CD4-positive, CD25-positive, alpha-beta regulatory T cell (primary cell): ENCODE measurements at regions not wholly inside any gene's neighbourhood (a gene's known extent, or its start where the extent isn't known, plus 50 kb on each side); places are given as distances from the start of the nearest gene placed in this dataset.
"Not testable (repeated sequence)": the region's sequence is repeated elsewhere in the genome, so short reads cannot be mapped to it uniquely, and the experiment has no call there.

ENCODE experiments used
- ATAC-seq, 2 donors: fragments of 150-1000 bp; cut with Tn5 transposase; one replicate each; pipeline ENCODE4 v1.10.0; 2021; ENCODE audit warnings: low read depth in 2 of 2, moderate number of reproducible peaks in 2 of 2, moderate library complexity in 1 of 2
- DNase-seq, 3 donors: peaks; one replicate each; pipeline versions ENCODE4 v3.0.0 to v3.0.0-alpha.2; 2012 to 2022; ENCODE audit warnings: mixed read lengths in 1 of 3
- H3K27ac ChIP-seq: one replicate; pipeline ENCODE4 v1.7.0; 2013; ENCODE audit warnings: mild to moderate bottlenecking, low read length; ENCODE audit not compliant: insufficient read depth, poor library complexity, severe bottlenecking
- H3K27me3 ChIP-seq: one replicate; pipeline ENCODE4 v1.7.0; 2013; ENCODE audit warnings: low read length; ENCODE audit not compliant: control insufficient read depth, insufficient read depth
- H3K36me3 ChIP-seq: one replicate; pipeline ENCODE4 v1.7.0; 2013; ENCODE audit warnings: mild to moderate bottlenecking, low read length, moderate library complexity; ENCODE audit not compliant: control insufficient read depth, insufficient read depth
- H3K4me1 ChIP-seq: 2 replicates; pipeline ENCODE4 v1.7.0; 2013; ENCODE audit warnings: mild to moderate bottlenecking, low read length; ENCODE audit not compliant: insufficient read depth, control insufficient read depth, poor library complexity, severe bottlenecking
- H3K4me3 ChIP-seq: one replicate; pipeline ENCODE4 v1.7.0; 2013; ENCODE audit warnings: low read depth, mild to moderate bottlenecking, low read length, moderate library complexity
- H3K9me3 ChIP-seq, 2 experiments: 1 replicate in 1 of 2; 2 replicates in 1 of 2; pipeline ENCODE4 v1.7.0; 2013; ENCODE audit warnings: low read length in 2 of 2, mild to moderate bottlenecking in 1 of 2, moderate library complexity in 1 of 2; ENCODE audit not compliant: control insufficient read depth in 2 of 2
- H3K27ac Mint-ChIP-seq, 3 donors: one replicate each; pipeline ENCODE4 v1.8.0; 2020 to 2022; ENCODE audit warnings: mild to moderate bottlenecking in 3 of 3, mixed read lengths in 3 of 3, moderate library complexity in 2 of 3
- H3K27me3 Mint-ChIP-seq: one replicate; pipeline ENCODE4 v1.8.0; 2022; ENCODE audit warnings: mild to moderate bottlenecking, mixed read lengths
- H3K36me3 Mint-ChIP-seq: one replicate; pipeline ENCODE4 v1.8.0; 2020; ENCODE audit warnings: mixed read lengths
- H3K4me1 Mint-ChIP-seq, 4 donors: one replicate each; pipeline ENCODE4 v1.8.0; 2020 to 2022; ENCODE audit warnings: mixed read lengths in 4 of 4, mild to moderate bottlenecking in 1 of 4
- H3K4me3 Mint-ChIP-seq, 4 donors: one replicate each; pipeline ENCODE4 v1.8.0; 2020 to 2022; ENCODE audit warnings: mild to moderate bottlenecking in 4 of 4, mixed read lengths in 4 of 4, moderate library complexity in 3 of 4
- H3K9me3 Mint-ChIP-seq, 7 donors: one replicate each; pipeline ENCODE4 v1.8.0; 2020 to 2022; ENCODE audit warnings: mixed read lengths in 7 of 7, mild to moderate bottlenecking in 3 of 7, moderate library complexity in 2 of 7

DNA sequence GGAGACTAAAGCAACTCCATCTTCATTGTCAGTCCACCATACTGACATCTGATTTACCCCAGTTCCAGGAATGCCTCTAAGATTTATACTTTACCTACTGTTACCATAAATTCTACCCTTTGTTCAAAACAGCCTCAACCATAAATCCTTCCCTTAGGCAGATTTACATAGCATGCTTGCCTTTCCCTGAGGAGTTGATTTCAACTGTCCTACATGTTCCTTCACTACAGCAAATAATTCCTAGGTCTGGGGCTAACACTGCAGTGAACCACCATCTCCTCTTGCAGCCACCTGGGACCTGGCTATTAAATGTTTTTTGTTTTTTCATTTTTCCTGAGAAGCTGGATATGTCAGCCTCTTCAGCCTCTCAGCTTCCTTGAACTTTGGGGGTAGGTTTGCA, 166.9 kb upstream of the PDE4D start:
- no peaks in the 10 kb centered on the region for H3K36me3 Mint-ChIP-seq
- DNase-seq (no peak), ATAC-seq (no peak)
- H3K36me3 ChIP-seq: no peaks in the 10 kb centered on the region
- no peaks in the 10 kb centered on the region for H3K4me1 ChIP-seq
- H3K4me3 Mint-ChIP-seq: no peak overlapping the region
- no peaks in the 10 kb centered on the region for H3K27me3 ChIP-seq
- H3K4me3 ChIP-seq: no peak overlapping the region
- no peaks in the 10 kb centered on the region for H3K4me1 Mint-ChIP-seq
- no peak overlapping the region for H3K27ac ChIP-seq
- H3K9me3 Mint-ChIP-seq: peaks cover 0 to 15% (median 5%) of the 10 kb centered on the region in 7 donors
- no peaks in the 10 kb centered on the region for H3K27me3 Mint-ChIP-seq
- H3K27ac Mint-ChIP-seq: no peak overlapping the region
- H3K9me3 ChIP-seq: no peaks in the 10 kb centered on the region

DNA sequence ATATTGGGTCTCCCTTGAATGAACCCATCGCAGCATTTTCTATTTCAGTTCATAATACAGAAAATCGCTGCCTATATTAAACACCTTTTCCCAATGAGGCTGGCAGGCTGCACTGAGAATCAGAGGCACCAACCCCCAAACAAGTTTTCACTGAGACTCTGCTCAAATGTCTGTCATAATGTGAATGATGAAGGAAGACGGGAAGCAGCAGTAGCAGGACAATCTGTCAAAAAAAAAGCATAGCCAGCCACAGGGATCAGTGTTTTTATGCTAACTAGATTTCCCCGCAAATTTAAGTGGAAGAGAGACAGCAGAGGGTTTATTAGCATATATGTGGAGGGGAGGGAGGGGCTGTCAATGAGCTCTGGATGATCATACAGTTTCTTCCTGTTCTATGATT, 162.7 kb upstream of the PDE4D start:
- H3K27ac ChIP-seq: no peak overlapping the region
- no peaks in the 10 kb centered on the region for H3K27me3 ChIP-seq
- H3K4me3 Mint-ChIP-seq: no peak overlapping the region
- no peaks in the 10 kb centered on the region for H3K9me3 ChIP-seq
- no peaks in the 10 kb centered on the region for H3K36me3 Mint-ChIP-seq
- DNase-seq: no peak
- H3K4me1 Mint-ChIP-seq: no peaks in the 10 kb centered on the region
- no peaks in the 10 kb centered on the region for H3K36me3 ChIP-seq
- no peak overlapping the region for H3K27ac Mint-ChIP-seq
- peaks cover 0 to 24% (median 4%) of the 10 kb centered on the region in 7 donors for H3K9me3 Mint-ChIP-seq
- ATAC-seq: no peak
- no peaks in the 10 kb centered on the region for H3K4me1 ChIP-seq
- no peak overlapping the region for H3K4me3 ChIP-seq
- H3K27me3 Mint-ChIP-seq: no peaks in the 10 kb centered on the region

- Mint-ChIP-seq H3K4me1 (no peaks in the 10 kb centered on the region), H3K27me3 (no peaks in the 10 kb centered on the region), H3K9me3 (peaks cover 0 to 24% (median 5%) of the 10 kb centered on the region in 7 donors), H3K4me3 (no peak overlapping the region), H3K36me3 (no peaks in the 10 kb centered on the region), H3K27ac (no peak overlapping the region)
- H3K27me3 ChIP-seq: no peaks in the 10 kb centered on the region
- no peak overlapping the region for H3K27ac ChIP-seq
- DNase-seq (no peak), ATAC-seq (no peak)
- H3K4me3 ChIP-seq: no peak overlapping the region
- no peaks in the 10 kb centered on the region for H3K9me3 ChIP-seq
- H3K36me3 ChIP-seq: no peaks in the 10 kb centered on the region
- no peaks in the 10 kb centered on the region for H3K4me1 ChIP-seq
Measured at GRCh38 chr5:60055168-60055567, 161.6 kb upstream of the PDE4D start.

DNA sequence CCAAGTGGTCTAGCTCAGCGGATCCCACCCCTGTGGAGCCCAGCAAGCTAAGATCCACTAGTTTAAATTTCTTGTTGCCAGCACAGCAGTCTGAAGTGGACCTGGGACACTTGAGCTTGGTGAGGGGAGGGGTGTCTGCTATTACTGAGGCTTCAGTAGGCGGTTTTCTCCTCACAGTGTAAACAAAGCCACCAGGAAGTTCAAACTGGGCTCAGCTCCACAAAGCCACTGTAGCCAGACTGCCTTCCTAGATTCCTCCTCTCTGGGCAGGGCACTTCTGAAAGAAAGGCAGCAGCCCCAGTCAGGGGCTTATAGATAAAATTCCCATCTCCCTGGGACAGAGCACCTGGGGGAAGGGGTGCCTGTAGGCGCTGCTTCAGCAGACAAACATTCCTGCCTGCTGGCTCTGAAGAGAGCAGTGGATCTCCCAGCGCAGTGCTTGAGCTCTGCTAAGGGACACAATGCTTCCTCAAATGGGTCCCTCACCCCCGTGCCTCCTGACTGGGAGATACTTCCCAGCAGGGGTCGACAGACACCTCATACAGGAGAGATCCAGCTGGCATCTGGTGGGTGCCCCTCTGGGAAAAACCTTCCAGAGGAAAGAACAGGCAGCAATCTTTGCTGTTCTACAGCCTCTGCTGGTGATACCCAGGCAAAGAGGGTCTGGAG, 148.6 kb upstream of the PDE4D start:
- H3K27me3 ChIP-seq, H3K9me3 Mint-ChIP-seq, H3K36me3 Mint-ChIP-seq, H3K27ac ChIP-seq, ATAC-seq, H3K27ac Mint-ChIP-seq, H3K4me1 ChIP-seq, H3K36me3 ChIP-seq, H3K9me3 ChIP-seq, H3K27me3 Mint-ChIP-seq, H3K4me3 Mint-ChIP-seq, DNase-seq, H3K4me1 Mint-ChIP-seq, H3K4me3 ChIP-seq: not testable (repeated sequence)

DNA sequence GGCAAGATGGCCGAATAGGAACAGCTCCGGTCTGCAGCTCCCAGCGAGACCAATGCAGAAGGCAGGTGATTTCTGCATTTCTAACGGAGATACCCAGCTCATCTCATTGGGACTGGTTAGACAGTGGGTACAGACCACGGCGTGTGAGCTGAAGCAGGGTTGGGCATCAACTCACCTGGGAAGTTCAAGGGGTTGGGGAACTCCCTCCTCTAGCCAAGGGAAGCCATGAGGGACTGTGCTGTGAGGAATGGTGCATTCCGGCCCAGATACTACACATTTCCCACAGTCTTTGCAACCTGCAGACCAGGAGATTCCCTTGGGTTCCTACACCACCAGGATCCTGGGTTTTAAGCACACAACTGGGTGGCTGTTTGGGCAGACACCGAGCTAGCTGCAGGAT, 148.0 kb upstream of the PDE4D start:
- not testable (repeated sequence) for H3K36me3 ChIP-seq, H3K27ac Mint-ChIP-seq, ATAC-seq, H3K4me3 ChIP-seq, H3K9me3 Mint-ChIP-seq, H3K27ac ChIP-seq, DNase-seq, H3K27me3 Mint-ChIP-seq, H3K27me3 ChIP-seq, H3K9me3 ChIP-seq, H3K36me3 Mint-ChIP-seq, H3K4me1 Mint-ChIP-seq, H3K4me1 ChIP-seq, H3K4me3 Mint-ChIP-seq

DNA sequence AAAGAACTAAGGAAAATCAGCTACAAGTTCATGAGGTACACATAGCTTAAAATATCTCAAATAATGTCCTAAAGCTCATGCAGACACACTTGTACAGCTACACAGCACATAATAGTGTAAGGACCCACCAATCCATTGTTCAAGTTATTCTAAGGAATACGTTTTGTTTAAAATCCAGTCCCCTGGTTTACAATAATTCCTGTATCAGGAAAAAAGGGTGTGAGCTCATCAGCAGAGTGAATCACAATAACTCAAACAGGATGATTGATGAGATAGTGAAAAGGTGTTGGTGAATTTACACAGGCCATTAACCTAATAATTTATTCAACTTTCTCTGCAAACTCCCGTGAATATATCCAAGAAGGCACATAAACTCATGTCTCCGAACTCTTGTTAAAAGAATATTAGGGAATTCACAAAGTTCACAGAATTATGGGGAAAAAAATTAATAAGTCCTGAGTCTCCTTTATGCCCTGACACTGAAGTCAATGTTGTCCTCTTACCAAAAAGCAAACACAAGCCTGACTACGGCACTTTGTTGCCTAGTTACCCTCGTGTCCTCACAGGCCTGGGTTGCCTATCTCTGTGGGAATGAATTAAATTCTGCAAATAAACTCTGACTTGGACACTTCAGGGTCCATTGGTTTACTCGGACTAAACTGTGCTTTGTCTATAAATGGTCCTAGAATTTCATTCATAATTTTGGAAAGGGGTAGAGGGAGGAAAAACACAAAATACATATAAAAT, 142.8 kb upstream of the PDE4D start:
- Histone ChIP-seq H3K9me3 (no peaks in the 10 kb centered on the region), H3K4me1 (no peaks in the 10 kb centered on the region), H3K27me3 (no peaks in the 10 kb centered on the region), H3K4me3 (no peak overlapping the region), H3K36me3 (no peaks in the 10 kb centered on the region), H3K27ac (no peak overlapping the region)
- Mint-ChIP-seq H3K4me1 (no peaks in the 10 kb centered on the region), H3K36me3 (no peaks in the 10 kb centered on the region), H3K27ac (no peak overlapping the region), H3K27me3 (no peaks in the 10 kb centered on the region), H3K4me3 (no peak overlapping the region), H3K9me3 (peaks cover 0 to 7% (median 1%) of the 10 kb centered on the region in 7 donors)
- ATAC-seq (no peak), DNase-seq (no peak)

DNA sequence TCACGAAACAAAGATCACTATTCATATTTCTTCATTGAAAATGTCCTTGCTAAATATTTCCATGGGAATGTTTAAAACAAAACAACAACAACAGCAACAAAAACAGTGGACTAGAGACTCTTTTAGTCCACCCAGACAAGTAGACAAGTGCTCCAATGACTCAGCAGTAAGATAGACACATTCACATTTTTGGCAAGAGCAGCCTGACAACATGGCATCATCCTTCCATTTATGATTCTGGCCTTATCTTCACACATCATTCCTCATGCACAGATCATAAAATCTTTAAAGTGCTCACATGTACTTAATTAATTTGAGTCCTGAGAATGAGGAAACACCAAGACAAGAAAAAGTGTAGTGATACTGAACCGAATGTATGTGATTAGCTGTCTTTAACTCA, 132.6 kb upstream of the PDE4D start:
- Mint-ChIP-seq H3K9me3 (peaks cover 0 to 8% (median 0%) of the 10 kb centered on the region in 7 donors), H3K36me3 (no peaks in the 10 kb centered on the region), H3K4me3 (no peak overlapping the region), H3K27me3 (no peaks in the 10 kb centered on the region), H3K27ac (no peak overlapping the region), H3K4me1 (no peaks in the 10 kb centered on the region)
- Histone ChIP-seq H3K4me3 (no peak overlapping the region), H3K36me3 (no peaks in the 10 kb centered on the region), H3K9me3 (no peaks in the 10 kb centered on the region), H3K27me3 (no peaks in the 10 kb centered on the region), H3K4me1 (no peaks in the 10 kb centered on the region), H3K27ac (no peak overlapping the region)
- ATAC-seq (no peak), DNase-seq (no peak)

GRCh38 chr5:60024104-60024503, 130.6 kb upstream of the PDE4D start:
- H3K27me3 ChIP-seq: no peaks in the 10 kb centered on the region
- no peaks in the 10 kb centered on the region for H3K4me1 ChIP-seq
- H3K27ac Mint-ChIP-seq: no peak overlapping the region
- H3K4me3 Mint-ChIP-seq: no peak overlapping the region
- no peak overlapping the region for H3K27ac ChIP-seq
- DNase-seq (no peak), ATAC-seq (no peak)
- no peaks in the 10 kb centered on the region for H3K27me3 Mint-ChIP-seq
- no peak overlapping the region for H3K4me3 ChIP-seq
- H3K36me3 Mint-ChIP-seq: no peaks in the 10 kb centered on the region
- H3K36me3 ChIP-seq: no peaks in the 10 kb centered on the region
- no peaks in the 10 kb centered on the region for H3K4me1 Mint-ChIP-seq
- H3K9me3 ChIP-seq: no peaks in the 10 kb centered on the region
- peaks cover 0 to 8% (median 0%) of the 10 kb centered on the region in 7 donors for H3K9me3 Mint-ChIP-seq
